ENCODE measurements at regions not wholly inside any gene's neighbourhood (a gene's known extent, or its start where the extent isn't known, plus 50 kb on each side); places are given as distances from the start of the nearest gene placed in this dataset.

DNA sequence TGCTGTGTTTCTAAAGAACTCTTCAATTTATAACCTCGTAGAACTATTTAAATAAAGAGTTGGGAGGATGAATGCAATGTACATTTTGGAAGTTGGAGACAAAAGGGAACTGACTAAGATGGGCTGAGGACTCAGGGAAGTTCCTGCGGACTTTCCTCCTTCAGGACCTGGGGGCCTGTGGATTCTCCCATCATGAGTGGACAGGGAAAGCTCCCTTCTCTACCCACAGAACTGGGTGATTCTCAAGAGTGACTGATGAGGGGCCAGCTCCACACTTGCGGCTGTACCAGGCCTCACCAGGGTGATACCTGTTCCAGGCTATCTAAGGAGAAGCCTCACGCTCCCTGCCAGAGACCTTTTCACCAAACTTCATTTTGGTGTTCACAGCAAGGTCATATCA, 143.8 kb upstream of the APCDD1 start:
- Histone ChIP-seq H3K4me2 (ENCODE audit: insufficient read depth, insufficient read length, low read length) (no peak overlapping the region), H3K4ac (ENCODE audit: low read depth, low read length) (no peak overlapping the region), H3K14ac (ENCODE audit: insufficient read depth, low read length) (no peak overlapping the region), H3K4me1 (ENCODE audit: insufficient read depth, low read length) (no peaks in the 10 kb centered on the region), H3K23ac (ENCODE audit: insufficient read length, low read depth, low read length) (no peak overlapping the region), H3K27ac (ENCODE audit: insufficient read length, low read depth, low read length) (no peak overlapping the region), H3K9ac (ENCODE audit: extremely low read depth, insufficient read length, low read length) (no peak overlapping the region), H3K56ac (ENCODE audit: insufficient read length, low read depth, low read length) (no peak overlapping the region), H3T11ph (ENCODE audit: low read length) (no peak overlapping the region), H4K20me1 (ENCODE audit: control insufficient read depth, insufficient read depth, insufficient read length) (no peaks in the 10 kb centered on the region), H2AK5ac (ENCODE audit: insufficient read length, low read length) (no peak overlapping the region), H2BK20ac (ENCODE audit: low read depth, low read length, poor library complexity, severe bottlenecking) (no peak overlapping the region), H3K18ac (ENCODE audit: insufficient read length, low read depth, low read length) (no peak overlapping the region), H3K27me3 (ENCODE audit: insufficient read depth, low read length) (no peaks in the 10 kb centered on the region), H2BK5ac (ENCODE audit: insufficient read length, low read length) (no peak overlapping the region), H4K5ac (ENCODE audit: insufficient read length, low read depth, low read length) (no peak overlapping the region), H2BK12ac (ENCODE audit: insufficient read length, low read depth, low read length) (no peak overlapping the region), H4K91ac (ENCODE audit: insufficient read length, low read depth, low read length) (no peak overlapping the region), H3K79me1 (ENCODE audit: insufficient read depth, low read depth, low read length, poor library complexity, severe bottlenecking) (no peaks in the 10 kb centered on the region), H4K8ac (replicated peaks; ENCODE audit: insufficient read length, low read depth, low read length) (no peak overlapping the region), H2BK120ac (ENCODE audit: low read depth, low read length, poor library complexity, severe bottlenecking) (no peak overlapping the region), H3K79me2 (ENCODE audit: insufficient read depth, low read length) (no peaks in the 10 kb centered on the region), H3K23me2 (ENCODE audit: insufficient read length, low read depth, low read length, poor library complexity, severe bottlenecking) (no peaks in the 10 kb centered on the region), H2BK15ac (ENCODE audit: low read depth, low read length) (no peak overlapping the region), H2AFZ (ENCODE audit: low read length) (no peak overlapping the region), H3K9me3 (ENCODE audit: control insufficient read depth, low read depth, low read length) (no peaks in the 10 kb centered on the region)
- Mint-ChIP-seq H3K4me1 (no peaks in the 10 kb centered on the region; a peak in 2 of 4 replicates), H3K27me3 (ENCODE audit: low read depth) (no peaks in the 10 kb centered on the region; the same call in 1 of the 2 replicates), H3K27ac (peak overlapping the region in 1 of 3 experiments; percentile 52; a peak in 1 of 7 replicates), H3K4me3 (no peak overlapping the region), H3K9me3 (peaks cover 2% of the 10 kb centered on the region in 2 experiments; a peak in 2 of 5 replicates), H3K36me3 (ENCODE audit: insufficient read depth in 1 of 3, low read depth in 3 of 3) (no peaks in the 10 kb centered on the region; a peak in 1 of 7 replicates)
- no CpG with 5 or more reads among the region's 4 CpGs for WGBS (ENCODE audit: extremely low coverage, insufficient read length, low lambda C conversion rate)
- no peak for DNase-seq
- TF ChIP-seq, protein P1, sequence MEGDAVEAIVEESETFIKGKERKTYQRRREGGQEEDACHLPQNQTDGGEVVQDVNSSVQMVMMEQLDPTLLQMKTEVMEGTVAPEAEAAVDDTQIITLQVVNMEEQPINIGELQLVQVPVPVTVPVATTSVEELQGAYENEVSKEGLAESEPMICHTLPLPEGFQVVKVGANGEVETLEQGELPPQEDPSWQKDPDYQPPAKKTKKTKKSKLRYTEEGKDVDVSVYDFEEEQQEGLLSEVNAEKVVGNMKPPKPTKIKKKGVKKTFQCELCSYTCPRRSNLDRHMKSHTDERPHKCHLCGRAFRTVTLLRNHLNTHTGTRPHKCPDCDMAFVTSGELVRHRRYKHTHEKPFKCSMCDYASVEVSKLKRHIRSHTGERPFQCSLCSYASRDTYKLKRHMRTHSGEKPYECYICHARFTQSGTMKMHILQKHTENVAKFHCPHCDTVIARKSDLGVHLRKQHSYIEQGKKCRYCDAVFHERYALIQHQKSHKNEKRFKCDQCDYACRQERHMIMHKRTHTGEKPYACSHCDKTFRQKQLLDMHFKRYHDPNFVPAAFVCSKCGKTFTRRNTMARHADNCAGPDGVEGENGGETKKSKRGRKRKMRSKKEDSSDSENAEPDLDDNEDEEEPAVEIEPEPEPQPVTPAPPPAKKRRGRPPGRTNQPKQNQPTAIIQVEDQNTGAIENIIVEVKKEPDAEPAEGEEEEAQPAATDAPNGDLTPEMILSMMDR (conservative IDR thresholded peaks at IDR 0.05): no peak

Measured in H9 (cell line).